Stimulated activated CD8-positive, alpha-beta memory T cell treated with anti-CD3 and anti-CD28 coated beads, Interleukin-12 subunit alpha, Interleukin-12 subunit beta, amount 100 ng/mL, for 1 hour (primary cell): ENCODE measurements at regions not wholly inside any gene's neighbourhood (a gene's known extent, or its start where the extent isn't known, plus 50 kb on each side); places are given as distances from the start of the nearest gene placed in this dataset.

ENCODE experiments used
- DNase-seq: peaks from one replicate; pipeline ENCODE4 v3.0.0-alpha.2; 2020; ENCODE audit warnings: low read depth

GRCh38 chr12:24603371-24603770 lies 345.5 kb downstream of the BCAT1 start:
- DNase-seq = no peak

DNA sequence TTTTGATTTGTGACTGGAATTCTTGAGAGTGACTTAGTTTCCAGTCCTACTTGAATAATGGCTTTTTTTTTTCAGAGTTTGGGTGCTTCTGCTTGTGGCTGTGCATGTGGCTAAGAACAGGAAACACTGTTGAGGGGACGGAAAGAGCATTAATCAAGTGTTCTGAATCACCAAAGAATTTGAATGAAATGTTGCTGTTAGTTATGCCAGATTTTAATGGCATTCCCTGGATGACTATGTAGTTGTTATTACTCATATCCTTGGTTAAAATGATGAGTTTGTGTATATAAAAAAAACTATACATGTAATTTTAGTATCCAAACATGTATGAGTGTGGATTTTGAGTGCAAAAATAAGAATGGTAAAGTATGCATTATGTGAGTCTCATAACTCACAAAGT lies 347.9 kb downstream of the BCAT1 start:
- no peak for DNase-seq

- DNase-seq = no peak
Observed at GRCh38 chr12:24600551-24600950, 348.4 kb downstream of the BCAT1 start.

- DNase-seq = no peak
Observed at GRCh38 chr12:24599736-24600135, 349.2 kb downstream of the BCAT1 start.

- DNase-seq = no peak
Observed at GRCh38 chr12:24597580-24597979, 351.3 kb downstream of the BCAT1 start.

- DNase-seq = no peak
Observed at GRCh38 chr12:24596768-24597388, 352.0 kb downstream of the BCAT1 start.

DNA sequence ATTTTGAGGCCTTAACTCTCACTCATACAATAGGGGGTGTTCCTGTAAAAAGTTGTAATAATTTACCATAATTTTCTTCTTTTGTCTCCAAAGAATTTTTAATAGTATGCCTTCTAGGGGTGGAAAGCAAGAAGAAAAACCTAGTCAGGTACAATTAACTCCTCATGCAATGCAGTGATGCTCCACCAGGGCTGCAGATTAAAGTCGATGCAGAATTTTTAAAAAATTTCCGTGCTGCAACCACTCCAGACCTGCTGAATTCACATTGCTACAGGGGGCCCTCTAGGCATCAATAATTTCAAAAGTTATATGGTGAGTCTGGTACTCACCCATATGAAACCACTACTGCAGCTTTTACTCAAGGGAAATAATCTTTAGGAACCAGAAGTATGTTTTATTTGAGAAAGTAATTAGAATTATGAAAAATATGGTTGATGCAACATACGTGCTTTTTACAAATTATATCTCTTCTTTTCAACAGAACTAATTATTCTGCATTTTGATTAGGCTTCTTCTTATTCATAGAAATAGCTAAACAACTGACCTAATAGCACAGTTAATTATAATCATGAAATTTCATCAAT lies 353.2 kb downstream of the BCAT1 start:
- no peak for DNase-seq

- no peak for DNase-seq
Observed at GRCh38 chr12:24591715-24592440, 357.0 kb downstream of the BCAT1 start.

GRCh38 chr12:24591079-24591626 lies 357.7 kb downstream of the BCAT1 start:
- no peak for DNase-seq

- DNase-seq = no peak
Observed at GRCh38 chr12:24586293-24586692, 362.6 kb downstream of the BCAT1 start.

DNA sequence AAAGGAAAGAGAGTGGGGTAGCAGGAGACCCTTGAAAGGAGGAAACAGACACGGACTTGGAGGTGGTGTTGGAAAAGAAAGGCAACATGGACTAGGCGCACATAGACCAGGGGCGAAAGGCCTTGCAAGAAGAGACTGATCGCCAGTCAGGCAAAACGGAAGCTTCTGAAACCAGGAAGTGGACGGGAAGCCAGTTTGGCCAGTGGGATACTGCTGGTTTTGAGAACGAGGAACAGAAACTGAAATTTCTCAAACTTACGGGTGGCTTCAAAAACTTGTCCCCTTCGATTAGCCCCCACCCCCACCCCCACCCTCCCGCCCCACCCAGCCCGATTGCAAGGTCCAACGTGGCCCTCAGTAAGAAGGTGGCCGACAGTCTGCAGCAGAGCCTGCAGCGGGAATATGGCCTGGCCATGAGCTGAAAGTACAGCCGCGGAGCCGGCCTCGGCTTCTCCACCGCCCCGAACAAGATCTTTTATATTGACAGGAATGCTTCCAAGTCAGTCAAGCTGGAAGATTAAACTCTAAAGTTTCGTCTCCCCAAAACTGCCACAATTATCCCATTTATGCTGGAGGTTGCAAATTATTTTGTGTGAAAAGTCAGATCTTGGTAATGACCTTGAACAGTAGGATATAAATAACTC lies 364.7 kb downstream of the BCAT1 start:
- DNase-seq = no peak

GRCh38 chr12:24582954-24583601 lies 365.8 kb downstream of the BCAT1 start:
- DNase-seq = no peak

GRCh38 chr12:24574538-24574937 lies 374.4 kb downstream of the BCAT1 start:
- no peak for DNase-seq

- DNase-seq = no peak
Observed at GRCh38 chr12:24573621-24574020, 375.3 kb downstream of the BCAT1 start.

GRCh38 chr12:24565300-24565699 lies 383.6 kb downstream of the BCAT1 start:
- DNase-seq = no peak

GRCh38 chr12:24562771-24563431 lies 386.0 kb downstream of the BCAT1 start:
- DNase-seq = no peak

- DNase-seq = no peak
Observed at GRCh38 chr12:24561882-24562770, 386.8 kb downstream of the BCAT1 start.

GRCh38 chr12:24561411-24561871 lies 387.5 kb downstream of the BCAT1 start:
- no peak for DNase-seq

DNA sequence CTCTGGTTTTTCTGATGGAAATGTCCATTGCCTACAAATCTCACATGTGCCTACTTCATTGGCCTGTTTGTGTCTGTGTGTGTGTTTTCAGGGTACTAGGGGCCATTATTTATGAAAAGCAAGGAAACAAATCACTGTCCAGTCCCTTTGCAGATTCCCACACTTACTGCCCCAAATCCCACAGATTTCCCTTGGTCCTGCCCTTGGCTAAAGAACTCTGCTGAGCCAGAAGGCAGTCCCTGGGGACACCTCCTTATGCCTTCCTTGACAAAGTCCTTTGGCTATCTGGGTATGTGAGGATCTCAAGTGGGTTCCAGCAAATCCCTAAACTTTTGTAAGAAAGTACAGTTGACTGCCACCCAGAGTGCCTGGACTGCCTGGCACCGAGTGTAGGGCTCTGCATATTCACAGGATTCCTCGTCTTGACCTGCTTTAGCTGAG lies 388.1 kb downstream of the BCAT1 start:
- DNase-seq = no peak

DNA sequence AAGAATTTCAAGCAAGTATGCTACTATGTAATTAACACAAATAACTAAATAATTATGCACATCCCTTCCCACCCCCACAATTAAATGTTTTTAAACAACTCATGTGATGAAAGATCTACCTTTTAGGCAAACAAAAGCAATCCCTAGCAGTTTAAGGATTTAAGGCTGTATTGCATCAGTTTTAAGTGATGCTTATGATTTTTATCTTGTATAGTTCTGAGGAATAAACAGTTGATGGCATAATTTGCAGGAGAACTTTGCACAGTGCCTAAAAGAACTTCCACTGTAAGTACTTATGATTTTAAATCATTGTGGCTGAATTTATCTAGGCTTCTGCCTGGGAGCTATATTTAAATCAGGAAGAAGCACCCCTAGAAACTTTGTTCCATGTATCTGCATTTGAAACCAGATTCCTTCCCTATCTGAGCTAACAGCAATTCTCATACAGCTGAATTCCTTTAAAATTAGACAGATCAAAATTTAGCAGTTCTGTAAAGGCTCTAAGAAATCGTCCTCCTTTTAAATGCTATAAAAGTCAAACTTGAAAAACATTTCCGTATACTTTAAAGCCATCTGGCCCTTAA lies 388.6 kb downstream of the BCAT1 start:
- DNase-seq = no peak
